HG03139 (cell line): ENCODE measurements at regions not wholly inside any gene's neighbourhood (a gene's known extent, or its start where the extent isn't known, plus 50 kb on each side); places are given as distances from the start of the nearest gene placed in this dataset.

Experiments used
- ATAC-seq: cut with Tn5 transposase; IDR thresholded peaks from one replicate; pipeline ENCODE4 v1.9.1; 2021; ENCODE audit not compliant: unreplicated experiment

GRCh38 chr5:144882739-144883283, 712.1 kb downstream of the KCTD16 start:
- no peak for ATAC-seq

DNA sequence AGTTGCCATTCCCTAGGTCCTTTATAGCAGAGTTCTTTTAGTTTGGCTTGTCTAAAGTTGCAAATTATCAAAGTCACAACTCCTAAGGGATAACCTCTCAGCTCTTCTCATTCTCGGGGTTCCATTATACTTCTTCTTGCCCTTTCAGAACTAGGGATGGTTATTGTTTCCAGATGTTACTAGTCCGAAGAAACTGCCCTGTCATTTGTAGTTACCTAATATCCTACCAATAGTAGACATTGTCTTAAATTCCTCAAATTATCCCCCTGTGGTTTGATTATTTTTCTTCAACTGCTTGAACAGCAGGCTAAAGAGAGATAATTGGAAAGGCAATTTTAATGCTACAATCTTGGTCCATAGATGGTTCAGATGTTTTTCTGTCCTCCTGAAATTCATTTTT, 709.8 kb downstream of the KCTD16 start:
- no peak for ATAC-seq

- no peak for ATAC-seq
These were observed 706.3 kb downstream of the KCTD16 start for GRCh38 chr5:144876990-144877389.

- no peak for ATAC-seq
These were observed 702.4 kb downstream of the KCTD16 start for GRCh38 chr5:144873076-144873475.

DNA sequence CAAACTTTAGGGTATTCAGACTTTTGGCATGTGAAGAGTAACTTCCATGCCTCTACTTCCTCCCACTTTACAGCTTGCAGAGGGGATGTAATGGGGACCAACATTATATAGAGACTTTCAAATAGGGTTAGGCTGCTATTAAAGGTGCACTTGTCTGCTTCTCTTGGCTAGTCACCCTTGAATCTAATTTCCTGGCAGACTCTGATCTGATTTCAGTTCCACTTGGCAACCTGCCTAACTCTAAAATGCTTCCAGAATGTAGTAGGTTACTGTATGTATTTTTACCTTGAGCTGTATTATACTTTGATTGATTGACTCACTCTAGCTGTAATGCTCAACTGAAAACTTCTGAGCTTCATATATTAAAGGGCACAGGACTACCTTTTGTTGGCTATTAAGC, 693.4 kb downstream of the KCTD16 start:
- no peak for ATAC-seq

DNA sequence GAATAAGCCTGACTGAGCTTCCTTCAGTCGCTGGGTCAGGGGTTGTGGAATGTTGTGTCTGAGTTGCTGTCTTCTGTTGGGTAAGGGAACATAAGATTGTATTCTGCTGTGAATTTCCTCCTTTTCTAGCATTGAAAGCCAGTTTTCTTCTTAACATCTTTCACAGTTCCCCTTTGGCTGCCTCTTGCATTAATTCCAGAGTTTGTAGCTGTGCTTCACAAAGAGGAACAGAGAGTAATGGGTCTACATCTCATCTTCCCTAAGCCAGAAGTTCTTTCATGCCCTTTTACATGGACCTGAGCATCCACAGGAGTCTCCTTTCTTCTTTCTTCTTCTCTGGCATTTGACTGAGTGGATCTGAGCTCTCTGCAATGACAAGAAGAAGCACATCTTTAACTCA, 686.8 kb downstream of the KCTD16 start:
- ATAC-seq, result no peak

GRCh38 chr5:144844086-144844485, 673.4 kb downstream of the KCTD16 start:
- ATAC-seq, result no peak

GRCh38 chr5:144832416-144832815, 661.7 kb downstream of the KCTD16 start:
- ATAC-seq, result no peak

DNA sequence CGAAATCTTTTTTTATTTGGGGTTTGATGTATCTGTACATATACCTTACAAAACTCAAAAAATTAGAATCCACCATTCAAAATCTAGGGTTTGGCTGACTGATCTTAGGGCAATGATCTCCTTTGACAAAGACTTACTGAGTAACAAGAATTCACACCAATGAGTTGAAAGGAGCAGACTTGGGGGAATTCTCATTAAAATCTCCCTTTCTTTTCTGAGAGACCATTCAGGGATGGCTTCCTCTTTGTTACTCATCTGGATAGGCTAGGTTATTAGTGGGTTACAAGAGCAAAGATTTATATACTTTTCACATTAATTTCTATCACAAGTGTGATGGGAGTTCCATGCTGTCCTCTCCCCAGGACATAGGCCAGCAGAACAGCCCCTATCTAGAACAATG, 661.0 kb downstream of the KCTD16 start:
- no peak for ATAC-seq

GRCh38 chr5:144822503-144822902, 651.8 kb downstream of the KCTD16 start:
- no peak for ATAC-seq

- ATAC-seq, result no peak
These were observed 649.6 kb downstream of the KCTD16 start for GRCh38 chr5:144820278-144820677.

- ATAC-seq, result no peak
These were observed 644.5 kb downstream of the KCTD16 start for GRCh38 chr5:144815131-144815530.

- no peak for ATAC-seq
These were observed 642.1 kb downstream of the KCTD16 start for GRCh38 chr5:144812763-144813162.

GRCh38 chr5:144800169-144800568, 629.5 kb downstream of the KCTD16 start:
- no peak for ATAC-seq

- no peak for ATAC-seq
These were observed 627.9 kb downstream of the KCTD16 start for GRCh38 chr5:144798595-144798994.

GRCh38 chr5:144794922-144795321, 624.2 kb downstream of the KCTD16 start:
- no peak for ATAC-seq

DNA sequence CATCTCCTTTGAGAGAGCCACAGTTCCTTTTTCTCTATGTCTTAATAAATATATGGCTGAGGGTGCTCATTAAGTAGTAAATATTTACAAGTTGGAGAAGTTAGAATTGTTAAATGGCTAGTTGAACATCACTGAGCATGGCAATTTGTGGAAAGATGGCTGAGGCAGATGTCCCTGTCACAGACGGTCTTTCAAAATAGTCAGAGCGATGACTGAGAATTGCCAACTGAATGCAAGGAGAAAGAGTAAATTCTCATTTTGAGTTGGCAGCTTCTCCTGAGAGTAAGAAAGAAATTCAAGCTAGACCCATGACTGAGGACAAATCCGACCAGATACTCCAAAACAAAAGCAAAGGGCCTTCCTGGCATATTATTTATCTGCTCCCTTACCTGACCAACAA, 617.9 kb downstream of the KCTD16 start:
- no peak for ATAC-seq

- ATAC-seq, result no peak
These were observed 617.4 kb downstream of the KCTD16 start for GRCh38 chr5:144788046-144788445.

DNA sequence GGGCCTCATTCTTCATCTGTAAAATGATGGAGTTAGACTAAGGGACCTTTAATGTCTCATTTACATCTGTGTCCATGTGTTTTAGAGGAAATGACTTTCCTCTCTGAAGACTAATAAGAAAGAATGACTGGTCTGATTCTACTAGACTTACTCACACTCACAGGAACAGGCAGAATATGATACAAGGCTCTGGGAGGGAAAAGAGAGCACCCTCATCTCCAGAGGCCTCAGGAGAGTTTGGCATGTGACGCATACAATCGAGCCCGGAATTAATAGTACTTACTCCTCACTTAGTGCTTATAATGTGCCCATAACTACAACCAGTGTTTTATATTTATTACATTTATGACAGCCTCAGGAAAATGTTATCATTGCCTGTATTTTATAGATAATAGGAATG, 608.7 kb downstream of the KCTD16 start:
- no peak for ATAC-seq

- no peak for ATAC-seq
These were observed 607.9 kb downstream of the KCTD16 start for GRCh38 chr5:144778561-144778960.

- ATAC-seq, result no peak
These were observed 603.5 kb downstream of the KCTD16 start for GRCh38 chr5:144774197-144774596.

DNA sequence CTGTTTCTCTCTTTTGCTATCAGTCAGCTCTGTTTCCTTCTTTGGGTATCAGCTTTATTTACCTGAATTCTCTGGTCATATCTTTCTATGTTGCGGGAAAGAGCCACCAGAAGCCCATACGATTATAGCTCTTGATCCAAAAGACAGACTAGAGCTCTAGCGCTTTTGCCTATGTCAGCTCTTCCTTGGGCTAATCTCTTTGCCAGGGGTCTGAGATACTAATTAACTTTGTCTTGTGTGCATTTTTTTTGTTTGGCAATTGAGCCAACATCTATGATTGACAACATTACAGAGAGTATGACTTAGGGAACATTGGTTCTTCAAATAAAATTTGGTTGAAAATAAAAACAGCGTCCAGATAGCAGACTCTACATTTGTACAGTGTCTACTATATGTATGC, 603.0 kb downstream of the KCTD16 start:
- no peak for ATAC-seq

DNA sequence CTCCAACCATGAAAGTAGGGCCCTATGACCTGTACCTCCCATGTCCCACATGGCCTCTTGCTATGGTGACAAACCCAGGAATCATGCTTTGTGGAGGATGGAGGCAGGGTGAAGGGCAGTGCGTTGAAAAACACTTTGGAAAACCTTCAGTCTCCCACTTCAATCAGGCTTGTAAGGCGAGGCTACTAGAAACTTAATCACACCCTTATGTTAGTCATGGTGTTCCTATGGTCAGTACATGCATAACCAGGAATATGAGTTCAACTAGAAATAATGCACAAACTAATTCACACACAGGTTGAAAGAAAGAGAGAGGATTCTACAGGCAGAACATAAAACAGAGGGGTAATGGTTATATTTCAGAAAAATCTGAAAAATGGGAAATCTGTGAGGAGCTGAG, 601.1 kb downstream of the KCTD16 start:
- no peak for ATAC-seq

DNA sequence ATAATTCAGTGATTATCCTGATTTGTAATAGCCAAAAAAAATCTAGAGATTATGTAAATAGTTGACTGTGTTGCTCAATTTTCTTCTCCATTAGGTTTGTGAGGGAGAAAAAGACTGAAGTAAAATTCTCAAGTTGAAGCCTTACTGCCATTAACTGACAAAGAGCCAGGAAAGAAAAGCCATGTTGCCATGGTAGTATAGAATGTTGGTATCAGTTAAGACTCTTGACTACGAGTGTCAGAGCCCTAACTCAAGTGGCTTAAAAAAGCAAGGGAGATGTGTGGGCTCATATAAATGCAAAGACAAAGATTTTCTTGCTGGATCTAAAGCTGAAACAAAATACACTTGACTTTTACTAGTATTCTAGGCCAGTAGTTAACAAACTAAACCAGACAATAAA, 571.7 kb downstream of the KCTD16 start:
- ATAC-seq, result no peak
